GM18502 (cell line): ENCODE measurements at regions not wholly inside any gene's neighbourhood (a gene's known extent, or its start where the extent isn't known, plus 50 kb on each side); places are given as distances from the start of the nearest gene placed in this dataset.

Source experiments
- ATAC-seq: cut with Tn5 transposase; IDR thresholded peaks from one replicate; pipeline ENCODE4 v1.9.1; 2021; ENCODE audit warnings: mild to moderate bottlenecking; ENCODE audit not compliant: unreplicated experiment, poor library complexity

DNA sequence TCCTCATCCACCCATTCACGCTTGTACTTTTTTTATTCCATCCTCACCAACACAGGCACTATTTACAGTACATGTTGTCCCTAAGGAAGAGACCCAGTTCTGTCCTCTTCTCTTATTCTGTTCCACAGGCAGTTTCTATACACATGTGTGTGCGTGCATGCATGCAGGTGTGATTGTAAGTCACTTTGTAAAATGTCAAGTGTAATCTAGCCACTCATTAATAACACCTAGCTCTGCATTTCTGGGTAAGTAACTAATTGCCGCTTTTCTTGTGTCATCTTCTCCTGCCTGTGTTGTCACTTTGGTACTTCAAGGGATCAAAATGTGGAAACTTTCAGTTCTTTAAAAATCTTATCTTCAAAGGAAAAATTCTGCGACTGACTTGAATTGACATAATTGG lies 377.2 kb downstream of the SEC16B start:
- no peak for ATAC-seq

DNA sequence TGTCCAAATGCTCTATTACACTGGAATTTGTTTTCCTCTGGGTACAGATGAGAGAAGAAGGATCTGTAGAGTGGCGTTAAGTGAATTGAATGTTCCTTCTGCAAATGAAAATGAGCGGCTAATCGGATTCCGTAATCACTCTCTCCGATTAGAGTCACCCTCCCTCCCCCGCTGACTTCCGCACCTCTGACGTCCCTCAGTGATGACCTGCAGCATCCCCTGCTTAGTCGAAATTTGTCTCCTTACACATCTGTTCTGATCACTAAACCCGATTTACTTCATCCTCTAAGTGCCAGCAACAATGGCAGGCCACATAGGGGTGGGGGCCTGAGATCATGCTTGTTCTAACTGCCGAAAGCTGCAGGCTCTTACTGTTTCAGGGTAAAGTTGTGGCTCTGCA lies 378.7 kb downstream of the SEC16B start:
- ATAC-seq, result no peak

- no peak for ATAC-seq
These were observed 380.7 kb downstream of the SEC16B start for GRCh38 chr1:177589166-177589565.

- ATAC-seq, result no peak
These were observed 383.4 kb downstream of the SEC16B start for GRCh38 chr1:177586429-177586828.

DNA sequence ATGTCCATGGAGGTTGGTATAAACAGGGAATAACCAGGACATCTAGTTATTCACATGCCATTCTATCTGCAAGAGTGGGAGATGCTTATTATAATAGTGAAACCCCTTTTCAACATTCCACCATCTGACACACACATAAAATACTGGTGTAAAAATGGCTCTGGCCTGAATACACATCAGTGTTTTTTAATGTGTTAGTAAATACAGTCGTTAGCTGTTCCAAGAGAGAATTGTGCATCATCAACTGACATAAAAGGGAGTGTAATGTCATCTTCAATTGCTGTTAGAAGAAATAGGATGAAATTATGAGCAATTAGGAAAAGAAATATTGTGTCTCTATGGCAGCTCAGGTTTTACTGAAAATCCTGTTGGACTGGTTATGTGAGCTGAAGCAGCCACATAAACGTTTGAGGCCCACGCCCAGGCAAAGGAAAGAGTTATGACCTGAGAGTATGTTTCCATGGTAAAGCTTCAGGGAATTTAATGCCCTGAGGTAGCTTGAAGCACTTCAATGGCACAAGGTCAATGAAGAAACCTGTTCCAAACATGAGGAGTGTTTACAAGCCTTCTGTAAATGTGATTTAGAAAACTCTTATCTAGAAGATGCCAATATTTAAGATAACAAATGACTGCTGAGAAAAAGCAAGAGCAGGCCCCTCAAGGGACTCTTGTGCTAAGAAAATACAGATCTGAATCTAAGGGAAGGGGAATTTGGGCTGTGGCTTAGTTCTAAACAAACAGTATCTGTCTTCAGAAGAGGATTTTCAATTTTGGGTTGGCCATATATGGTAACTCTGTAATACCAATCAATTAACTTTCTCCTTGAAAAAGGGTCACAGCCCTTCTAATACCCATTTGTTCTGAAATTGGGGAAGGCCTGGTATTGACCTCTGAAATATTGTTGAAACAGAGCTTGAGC lies 384.3 kb downstream of the SEC16B start:
- no peak for ATAC-seq

- no peak for ATAC-seq
These were observed 396.0 kb downstream of the SEC16B start for GRCh38 chr1:177573901-177574300.

GRCh38 chr1:177571485-177572076 lies 398.3 kb downstream of the SEC16B start:
- ATAC-seq, result no peak

DNA sequence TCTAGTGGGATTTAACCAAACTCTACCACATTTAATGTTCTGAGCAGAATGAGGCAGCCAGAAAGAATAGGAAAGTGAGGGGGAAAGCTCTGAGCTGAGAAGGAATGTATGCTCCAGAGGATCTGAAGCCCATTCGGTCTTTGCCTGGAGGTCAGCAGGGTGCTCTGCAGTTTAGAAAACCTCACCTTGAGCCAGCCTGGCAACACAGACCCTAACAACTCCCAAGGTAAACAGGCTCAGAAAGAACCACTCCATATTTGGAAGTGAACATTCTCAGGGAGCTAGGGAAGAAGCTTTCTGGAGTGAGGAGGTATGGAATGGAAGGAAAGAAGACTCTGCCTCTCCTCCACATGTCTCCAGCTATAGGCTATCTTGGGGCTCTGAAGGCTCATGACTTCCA lies 398.8 kb downstream of the SEC16B start:
- no peak for ATAC-seq

GRCh38 chr1:177569476-177569875 lies 398.7 kb downstream of the BRINP2 start:
- no peak for ATAC-seq

DNA sequence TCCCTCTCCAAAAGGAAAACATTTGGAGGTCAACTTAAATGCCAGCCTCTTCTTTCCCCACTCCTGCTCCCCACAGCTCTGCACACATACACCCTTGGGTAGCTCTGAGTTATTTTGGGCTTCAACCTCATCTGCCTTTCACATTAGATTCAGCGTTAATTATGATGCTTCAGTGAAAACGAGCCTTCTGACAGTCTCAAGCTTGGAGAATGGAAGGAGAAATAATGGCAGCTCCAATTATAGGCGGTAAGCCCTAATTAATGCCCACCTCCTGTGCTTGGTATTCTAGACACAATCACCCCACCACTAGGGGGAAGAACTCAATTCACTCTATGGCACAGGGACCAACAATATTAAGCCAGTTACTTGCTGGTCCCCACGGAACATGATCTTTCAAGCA lies 397.9 kb downstream of the BRINP2 start:
- no peak for ATAC-seq

DNA sequence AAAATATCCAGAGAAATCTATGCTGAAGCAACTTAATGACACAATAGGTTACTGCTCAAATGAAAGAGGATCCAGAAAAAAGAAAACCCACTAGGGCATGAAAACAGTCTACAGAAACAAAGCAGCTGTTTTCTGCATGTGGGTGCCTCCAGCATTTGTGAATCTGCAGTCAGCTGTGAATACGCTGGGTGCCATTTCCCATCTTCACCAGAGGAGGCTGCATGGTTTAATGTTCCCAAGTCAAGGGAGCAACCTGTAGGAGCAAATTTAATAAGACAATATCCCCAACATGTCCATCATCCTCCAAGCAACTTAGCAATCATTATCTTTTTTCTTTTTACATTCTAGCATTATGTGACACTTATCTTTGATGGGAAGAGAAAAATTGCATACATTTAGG lies 396.6 kb downstream of the BRINP2 start:
- no peak for ATAC-seq

DNA sequence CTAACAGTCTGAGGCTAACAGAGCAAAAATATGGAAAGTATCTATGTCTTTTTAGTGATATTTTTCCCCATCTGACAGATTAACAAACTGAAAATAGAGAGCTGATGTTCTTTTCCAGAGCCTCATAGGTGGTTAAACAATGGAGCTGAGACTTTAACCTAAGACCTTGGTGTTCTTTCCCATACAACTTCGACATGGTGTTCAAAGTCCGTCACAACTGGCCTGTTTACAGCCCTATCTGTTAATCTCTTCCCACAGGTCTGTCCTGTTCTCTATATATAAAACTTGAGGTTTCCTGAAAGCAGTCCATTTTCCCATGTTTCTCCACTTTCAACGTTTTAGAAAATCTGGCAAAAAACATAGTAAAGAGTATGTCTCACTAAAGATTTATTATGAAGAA lies 395.7 kb downstream of the BRINP2 start:
- no peak for ATAC-seq

DNA sequence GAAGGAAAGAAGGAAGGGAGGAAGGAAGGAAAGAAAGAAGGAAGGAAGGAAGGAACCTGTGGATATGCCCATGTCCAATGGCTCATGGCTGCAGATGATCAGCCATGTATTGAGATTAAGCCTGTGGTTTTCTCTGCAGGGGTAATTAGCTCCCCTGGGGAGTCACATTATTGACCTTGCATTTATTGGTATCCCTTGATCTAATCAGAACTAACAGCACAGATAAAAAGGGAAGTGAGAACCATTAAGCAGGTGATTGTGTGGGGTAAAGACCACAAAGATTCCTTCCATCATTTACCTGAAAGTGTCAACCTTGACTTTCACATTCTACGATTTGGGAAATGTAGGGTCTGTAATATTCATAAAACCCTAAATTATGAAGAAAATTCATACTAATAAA lies 390.7 kb downstream of the BRINP2 start:
- ATAC-seq, result peak; percentile 74

- no peak for ATAC-seq
These were observed 387.6 kb downstream of the BRINP2 start for GRCh38 chr1:177558372-177558771.

DNA sequence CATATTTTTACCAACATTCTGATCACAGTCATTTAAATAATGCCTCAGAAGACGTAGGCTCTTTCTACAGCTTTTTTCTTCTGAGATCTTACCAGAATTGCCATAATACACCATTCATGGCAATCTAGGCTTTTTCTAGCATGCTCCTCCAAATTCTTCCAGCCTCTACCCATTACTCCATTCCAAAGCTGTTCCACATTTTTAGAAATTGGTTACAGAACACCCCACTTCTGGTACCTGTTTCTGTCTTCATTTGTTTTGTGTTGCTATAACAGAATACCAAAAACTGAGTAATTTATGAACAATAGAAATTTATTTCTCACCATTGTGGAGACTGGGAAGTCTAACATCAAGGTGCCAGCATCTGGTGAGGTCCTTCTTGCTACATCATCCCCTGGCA lies 385.4 kb downstream of the BRINP2 start:
- no peak for ATAC-seq

DNA sequence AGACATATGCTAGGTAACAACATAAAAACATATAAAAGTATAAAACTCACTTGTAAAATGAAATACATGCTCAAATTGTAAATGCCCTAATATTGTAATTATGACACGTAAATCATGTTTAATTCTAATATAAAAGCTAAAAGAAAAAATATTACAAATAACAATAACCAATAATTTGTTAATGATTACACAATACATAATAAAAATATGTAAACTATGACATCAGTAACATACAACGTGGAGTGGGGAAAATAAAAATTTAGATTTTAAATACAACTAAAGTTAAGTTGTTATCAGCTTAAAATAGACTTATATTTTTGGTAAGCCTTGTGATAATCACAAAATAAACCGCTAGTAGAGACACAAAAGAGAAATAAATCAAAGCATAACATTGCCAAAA lies 376.4 kb downstream of the BRINP2 start:
- ATAC-seq, result no peak

- no peak for ATAC-seq
These were observed 375.6 kb downstream of the BRINP2 start for GRCh38 chr1:177546346-177546745.

DNA sequence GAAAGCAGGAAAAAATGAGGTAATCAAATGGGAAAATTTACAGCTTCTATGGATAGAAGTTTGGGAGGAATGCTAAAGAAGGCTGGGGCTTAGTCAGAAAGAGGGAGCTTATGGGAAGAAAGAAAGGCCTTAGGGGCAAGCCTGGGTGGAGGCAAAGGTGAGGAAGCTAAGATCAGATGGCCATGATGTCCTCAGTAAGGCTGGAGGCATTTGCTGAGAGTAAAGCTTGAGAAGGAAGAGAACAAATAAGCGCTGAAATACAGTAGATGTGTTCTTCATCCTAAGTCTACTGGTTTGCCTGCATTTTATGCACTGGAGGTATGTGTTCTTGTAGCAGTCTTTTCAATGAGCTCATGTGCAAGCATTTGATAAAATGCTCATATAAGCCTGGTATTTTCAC lies 355.4 kb downstream of the BRINP2 start:
- no peak for ATAC-seq

- ATAC-seq, result no peak
These were observed 354.4 kb downstream of the BRINP2 start for GRCh38 chr1:177525176-177525575.

GRCh38 chr1:177517546-177517945 lies 346.8 kb downstream of the BRINP2 start:
- no peak for ATAC-seq

DNA sequence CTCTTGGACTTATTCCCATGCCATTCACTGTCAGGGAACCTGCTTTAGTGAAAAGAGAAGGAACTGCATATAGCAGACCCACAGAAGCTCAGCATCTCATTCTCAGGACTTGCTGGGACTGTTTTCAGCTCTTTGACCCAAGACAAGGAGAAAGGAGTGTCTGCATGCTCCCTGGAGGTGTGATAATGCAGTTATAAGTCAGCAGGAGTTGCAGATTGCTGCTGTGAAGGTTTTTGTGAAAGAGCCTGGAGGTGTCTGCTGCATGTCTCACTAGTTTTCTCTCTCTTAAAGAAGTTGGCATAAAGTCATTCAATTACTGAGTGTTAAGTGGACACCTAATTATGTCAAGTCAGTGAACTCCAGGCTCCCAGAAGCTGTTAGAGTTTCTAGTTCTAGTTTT lies 343.4 kb downstream of the BRINP2 start:
- ATAC-seq, result no peak

DNA sequence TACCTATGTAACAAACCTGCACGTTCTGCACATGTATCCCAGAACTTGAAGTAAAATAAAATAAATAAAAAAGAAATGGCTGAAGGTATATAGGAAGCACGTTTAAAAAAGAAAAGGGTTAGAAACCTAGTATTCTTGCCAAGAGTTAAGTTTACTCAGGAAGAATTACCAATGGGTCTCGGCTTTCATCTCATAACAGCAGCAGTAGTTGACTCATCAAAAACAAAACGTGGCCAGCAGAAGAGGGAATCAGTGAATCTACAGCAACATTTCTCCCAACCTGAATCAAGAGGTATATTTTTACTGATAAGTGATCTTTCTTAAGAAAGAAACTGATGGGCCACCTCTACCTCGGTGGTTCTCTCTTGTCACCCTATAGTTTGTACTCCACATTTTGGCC lies 340.3 kb downstream of the BRINP2 start:
- no peak for ATAC-seq
